Neural progenitor cell (in vitro differentiated cells): ENCODE measurements at regions not wholly inside any gene's neighbourhood (a gene's known extent, or its start where the extent isn't known, plus 50 kb on each side); places are given as distances from the start of the nearest gene placed in this dataset.

Source experiments
- DNase-seq: peaks from one replicate; pipeline ENCODE4 v3.0.0-alpha.2; 2016; ENCODE audit warnings: low spot score
- H2AFZ ChIP-seq: fragments of 200-600 bp; sonication (generic); replicated peaks from 2 replicates; pipeline ENCODE4 v1.6.1; 2016; ENCODE audit warnings: antibody characterized with exemption
- H3F3A ChIP-seq: fragments of 200-600 bp; sonication (generic); 2 replicates; pipeline ENCODE4 v1.6.1; 2016; ENCODE audit warnings: antibody characterized with exemption, low read depth
- H3K27ac ChIP-seq: fragments of 200-600 bp; sonication (generic); 2 replicates; pipeline ENCODE4 v1.5.1; 2016; ENCODE audit warnings: mild to moderate bottlenecking
- H3K27me3 ChIP-seq: fragments of 200-600 bp; sonication (generic); 2 replicates; pipeline ENCODE4 v1.6.1; 2016; ENCODE audit warnings: mild to moderate bottlenecking, moderate library complexity
- H3K36me3 ChIP-seq: fragments of 200-600 bp; sonication (generic); 2 replicates; pipeline ENCODE4 v1.5.1; 2016
- H3K4me1 ChIP-seq: fragments of 200-600 bp; sonication (generic); 2 replicates; pipeline ENCODE4 v1.6.1; 2016; ENCODE audit warnings: mixed run types
- H3K4me2 ChIP-seq: fragments of 200-600 bp; sonication (generic); 2 replicates; pipeline ENCODE4 v1.6.1; 2016
- H3K4me3 ChIP-seq: fragments of 200-600 bp; sonication (generic); 2 replicates; pipeline ENCODE4 v1.5.1; 2016
- H3K79me2 ChIP-seq: fragments of 200-600 bp; sonication (generic); 2 replicates; pipeline ENCODE4 v1.6.1; 2016; ENCODE audit warnings: low read depth
- H3K9ac ChIP-seq: fragments of 200-600 bp; sonication (generic); 2 replicates; pipeline ENCODE4 v1.6.1; 2016
- H3K9me3 ChIP-seq: fragments of 200-600 bp; sonication (generic); 2 replicates; pipeline ENCODE4 v1.5.1; 2016; ENCODE audit warnings: low read depth
- H4K20me1 ChIP-seq: fragments of 200-600 bp; sonication (generic); 2 replicates; pipeline ENCODE4 v1.6.1; 2016; ENCODE audit warnings: low read depth
- H3K27ac Mint-ChIP-seq: 3 replicates; pipeline ENCODE4 v1.8.0; 2021; ENCODE audit warnings: mixed read lengths
- H3K27me3 Mint-ChIP-seq: 2 replicates; pipeline ENCODE4 v1.8.0; 2022; ENCODE audit warnings: low read depth, mild to moderate bottlenecking, inconsistent platforms, moderate library complexity, mixed read lengths; ENCODE audit not compliant: insufficient read depth
- H3K36me3 Mint-ChIP-seq: 3 replicates; pipeline ENCODE4 v1.8.0; 2021; ENCODE audit warnings: mixed read lengths
- H3K4me1 Mint-ChIP-seq: 3 replicates; pipeline ENCODE4 v1.8.0; 2021; ENCODE audit warnings: mixed read lengths
- H3K4me3 Mint-ChIP-seq: 3 replicates; pipeline ENCODE4 v1.8.0; 2021; ENCODE audit warnings: mild to moderate bottlenecking, moderate library complexity, mixed read lengths
- H3K9me3 Mint-ChIP-seq: 3 replicates; pipeline ENCODE4 v1.8.0; 2020; ENCODE audit warnings: mixed read lengths
- CTCF ChIP-seq: fragments of 200-600 bp; sonication (generic); IDR thresholded peaks from 2 replicates; pipeline ENCODE4 v1.5.1; 2017; ENCODE audit warnings: antibody characterized with exemption, mild to moderate bottlenecking
- EZH2 ChIP-seq: fragments of 200-600 bp; sonication (generic); IDR thresholded peaks from 2 replicates; pipeline ENCODE4 v1.6.1; 2017; ENCODE audit warnings: antibody characterized with exemption, mild to moderate bottlenecking, moderate library complexity
- EZH2phosphoT487 ChIP-seq: fragments of 200-600 bp; sonication (generic); IDR thresholded peaks from 2 replicates; pipeline ENCODE4 v1.6.1; 2017; ENCODE audit warnings: antibody characterized with exemption

- H3F3A ChIP-seq: no peaks in the 10 kb centered on the region
- no peak overlapping the region for H3K4me2 ChIP-seq
- no peaks in the 10 kb centered on the region for H3K79me2 ChIP-seq
- no peaks in the 10 kb centered on the region for H3K36me3 ChIP-seq
- no peak for DNase-seq
- no peak overlapping the region for H3K27ac Mint-ChIP-seq
- no peaks in the 10 kb centered on the region for H3K4me1 ChIP-seq
- H3K9me3 Mint-ChIP-seq: peaks cover 2% of the 10 kb centered on the region
- no peak overlapping the region for H3K4me3 Mint-ChIP-seq
- no peaks in the 10 kb centered on the region for H3K9me3 ChIP-seq
- TF ChIP-seq CTCF (no peak), EZH2 (no peak), EZH2phosphoT487 (no peak)
- H2AFZ ChIP-seq: no peak overlapping the region
- H3K27me3 Mint-ChIP-seq: peaks cover 2% of the 10 kb centered on the region
- H3K9ac ChIP-seq: no peak overlapping the region
- H4K20me1 ChIP-seq: no peaks in the 10 kb centered on the region
- H3K36me3 Mint-ChIP-seq: no peaks in the 10 kb centered on the region
- no peak overlapping the region for H3K27ac ChIP-seq
- no peaks in the 10 kb centered on the region for H3K27me3 ChIP-seq
- no peak overlapping the region for H3K4me3 ChIP-seq
- H3K4me1 Mint-ChIP-seq: no peaks in the 10 kb centered on the region
Observed at GRCh38 chr9:91065231-91066041, 263.8 kb downstream of the SYK start.

GRCh38 chr9:91066042-91066415 lies 264.4 kb downstream of the SYK start:
- no peaks in the 10 kb centered on the region for H3F3A ChIP-seq
- H2AFZ ChIP-seq: no peak overlapping the region
- H4K20me1 ChIP-seq: no peaks in the 10 kb centered on the region
- no peak for DNase-seq
- Mint-ChIP-seq H3K9me3 (peaks cover 2% of the 10 kb centered on the region), H3K4me3 (no peak overlapping the region), H3K27ac (no peak overlapping the region), H3K36me3 (no peaks in the 10 kb centered on the region), H3K27me3 (peaks cover 2% of the 10 kb centered on the region), H3K4me1 (no peaks in the 10 kb centered on the region)
- H3K4me1 ChIP-seq: no peaks in the 10 kb centered on the region
- TF ChIP-seq EZH2phosphoT487: no peak
- no peak for TF ChIP-seq CTCF
- TF ChIP-seq EZH2: no peak
- no peak overlapping the region for H3K9ac ChIP-seq
- no peak overlapping the region for H3K4me2 ChIP-seq
- no peak overlapping the region for H3K4me3 ChIP-seq
- H3K27me3 ChIP-seq: no peaks in the 10 kb centered on the region
- no peak overlapping the region for H3K27ac ChIP-seq
- H3K36me3 ChIP-seq: no peaks in the 10 kb centered on the region
- no peaks in the 10 kb centered on the region for H3K9me3 ChIP-seq
- H3K79me2 ChIP-seq: no peaks in the 10 kb centered on the region

- no peaks in the 10 kb centered on the region for H3K9me3 ChIP-seq
- Mint-ChIP-seq H3K4me1 (peaks cover 7% of the 10 kb centered on the region), H3K9me3 (peaks cover 2% of the 10 kb centered on the region), H3K27ac (no peak overlapping the region), H3K27me3 (peaks cover 4% of the 10 kb centered on the region), H3K36me3 (no peaks in the 10 kb centered on the region), H3K4me3 (no peak overlapping the region)
- no peak overlapping the region for H3K9ac ChIP-seq
- H2AFZ ChIP-seq: no peak overlapping the region
- no peaks in the 10 kb centered on the region for H3K27me3 ChIP-seq
- H3K4me3 ChIP-seq: no peak overlapping the region
- H4K20me1 ChIP-seq: no peaks in the 10 kb centered on the region
- no peak for DNase-seq
- no peaks in the 10 kb centered on the region for H3K36me3 ChIP-seq
- H3K79me2 ChIP-seq: no peaks in the 10 kb centered on the region
- no peak overlapping the region for H3K27ac ChIP-seq
- no peaks in the 10 kb centered on the region for H3K4me1 ChIP-seq
- TF ChIP-seq EZH2phosphoT487 (no peak), CTCF (no peak), EZH2 (no peak)
- no peak overlapping the region for H3K4me2 ChIP-seq
- H3F3A ChIP-seq: no peaks in the 10 kb centered on the region
Observed at GRCh38 chr9:91066856-91067255, 265.2 kb downstream of the SYK start.
